ENCODE measurements at regions not wholly inside any gene's neighbourhood (a gene's known extent, or its start where the extent isn't known, plus 50 kb on each side); places are given as distances from the start of the nearest gene placed in this dataset.
"Not testable (repeated sequence)": the region's sequence is repeated elsewhere in the genome, so short reads cannot be mapped to it uniquely, and the experiment has no call there.

DNA sequence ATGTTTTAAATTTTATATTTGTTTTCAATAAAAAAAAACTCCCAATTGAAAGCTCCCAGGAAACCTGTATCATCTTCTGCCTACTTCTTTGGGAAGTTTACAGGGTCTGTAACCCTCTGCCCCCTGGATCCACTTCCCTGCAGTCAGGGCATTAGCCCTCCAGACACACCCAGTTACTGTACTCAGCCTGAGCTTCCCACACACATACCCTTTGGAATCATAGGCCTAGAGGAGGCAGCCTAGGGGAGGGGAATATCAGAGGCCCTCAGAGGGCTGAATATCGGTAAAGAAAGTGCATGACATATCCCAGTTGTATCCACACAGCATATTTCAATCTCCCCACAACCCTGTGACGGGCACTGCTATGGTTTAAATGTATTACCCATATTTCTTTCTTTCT lies 56.2 kb upstream of the TFPI start:
- H3K36me3 ChIP-seq (ENCODE audit: control insufficient read depth, insufficient read depth, low read length); H3K9me3 Mint-ChIP-seq (ENCODE audit: unreplicated experiment); H3K4me1 Mint-ChIP-seq (ENCODE audit: low read depth, unreplicated experiment); CTCF ChIA-PET; H3K27me3 Mint-ChIP-seq (ENCODE audit: insufficient read depth, unreplicated experiment); H3K36me3 Mint-ChIP-seq (ENCODE audit: insufficient read depth, unreplicated experiment); H3K4me1 ChIP-seq; H3K4me3 Mint-ChIP-seq (ENCODE audit: unreplicated experiment); POLR2A ChIA-PET; BruUV-seq (replicated peaks); intact Hi-C loops (cut with micrococcal nuclease; ENCODE audit: unreplicated experiment); H3K9me3 ChIP-seq; DNase-seq; H3K4me3 ChIP-seq (ENCODE audit: low read depth, low read length); H3K27me3 ChIP-seq (replicated peaks; ENCODE audit: control insufficient read depth, insufficient read depth, low read length); H3K27ac Mint-ChIP-seq (ENCODE audit: unreplicated experiment): not testable (repeated sequence)

DNA sequence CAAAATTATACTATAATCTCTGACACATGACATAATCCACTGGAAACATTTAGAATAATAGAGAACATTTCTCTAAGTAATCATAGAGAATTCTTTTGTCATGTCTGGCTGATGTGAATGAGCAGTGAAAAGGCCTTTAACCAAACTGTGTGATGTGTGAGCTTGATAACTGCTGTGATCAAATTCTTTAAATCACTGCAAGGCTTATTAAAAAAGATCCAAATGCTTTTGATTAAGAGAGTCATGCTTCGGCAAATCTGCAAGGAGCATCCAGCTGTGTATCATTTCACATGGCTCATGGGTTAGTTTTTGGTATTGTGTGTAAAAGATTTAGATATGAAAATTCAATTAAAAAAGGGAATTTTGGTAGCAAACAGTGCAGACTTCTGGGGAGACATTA lies 58.6 kb upstream of the TFPI start:
- Mint-ChIP-seq H3K4me3 (ENCODE audit: unreplicated experiment) (no peak overlapping the region), H3K27me3 (ENCODE audit: insufficient read depth, unreplicated experiment) (peaks cover 2% of the 10 kb centered on the region), H3K4me1 (ENCODE audit: low read depth, unreplicated experiment) (no peaks in the 10 kb centered on the region), H3K9me3 (ENCODE audit: unreplicated experiment) (no peaks in the 10 kb centered on the region), H3K36me3 (ENCODE audit: insufficient read depth, unreplicated experiment) (no peaks in the 10 kb centered on the region), H3K27ac (ENCODE audit: unreplicated experiment) (no peak overlapping the region)
- POLR2A ChIA-PET, result no interaction called here
- CTCF ChIA-PET, result no interaction called here
- Histone ChIP-seq H3K36me3 (ENCODE audit: control insufficient read depth, insufficient read depth, low read length) (no peaks in the 10 kb centered on the region), H3K27me3 (replicated peaks; ENCODE audit: control insufficient read depth, insufficient read depth, low read length) (no peaks in the 10 kb centered on the region), H3K4me1 (no peaks in the 10 kb centered on the region), H3K4me3 (ENCODE audit: low read depth, low read length) (no peak overlapping the region), H3K9me3 (no peaks in the 10 kb centered on the region)
- no peak for DNase-seq
- no TSS peak for BruUV-seq (replicated peaks)
- intact Hi-C loops (cut with micrococcal nuclease; ENCODE audit: unreplicated experiment), result no loop called here
- TF ChIP-seq, protein P1, sequence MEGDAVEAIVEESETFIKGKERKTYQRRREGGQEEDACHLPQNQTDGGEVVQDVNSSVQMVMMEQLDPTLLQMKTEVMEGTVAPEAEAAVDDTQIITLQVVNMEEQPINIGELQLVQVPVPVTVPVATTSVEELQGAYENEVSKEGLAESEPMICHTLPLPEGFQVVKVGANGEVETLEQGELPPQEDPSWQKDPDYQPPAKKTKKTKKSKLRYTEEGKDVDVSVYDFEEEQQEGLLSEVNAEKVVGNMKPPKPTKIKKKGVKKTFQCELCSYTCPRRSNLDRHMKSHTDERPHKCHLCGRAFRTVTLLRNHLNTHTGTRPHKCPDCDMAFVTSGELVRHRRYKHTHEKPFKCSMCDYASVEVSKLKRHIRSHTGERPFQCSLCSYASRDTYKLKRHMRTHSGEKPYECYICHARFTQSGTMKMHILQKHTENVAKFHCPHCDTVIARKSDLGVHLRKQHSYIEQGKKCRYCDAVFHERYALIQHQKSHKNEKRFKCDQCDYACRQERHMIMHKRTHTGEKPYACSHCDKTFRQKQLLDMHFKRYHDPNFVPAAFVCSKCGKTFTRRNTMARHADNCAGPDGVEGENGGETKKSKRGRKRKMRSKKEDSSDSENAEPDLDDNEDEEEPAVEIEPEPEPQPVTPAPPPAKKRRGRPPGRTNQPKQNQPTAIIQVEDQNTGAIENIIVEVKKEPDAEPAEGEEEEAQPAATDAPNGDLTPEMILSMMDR (IDR thresholded peaks at IDR 0.05; ENCODE audit: insufficient read depth in 1 of 2, low read depth in 1 of 2, low read length in 1 of 2, severe bottlenecking in 1 of 2, unreplicated experiment in 1 of 2), result no peak

DNA sequence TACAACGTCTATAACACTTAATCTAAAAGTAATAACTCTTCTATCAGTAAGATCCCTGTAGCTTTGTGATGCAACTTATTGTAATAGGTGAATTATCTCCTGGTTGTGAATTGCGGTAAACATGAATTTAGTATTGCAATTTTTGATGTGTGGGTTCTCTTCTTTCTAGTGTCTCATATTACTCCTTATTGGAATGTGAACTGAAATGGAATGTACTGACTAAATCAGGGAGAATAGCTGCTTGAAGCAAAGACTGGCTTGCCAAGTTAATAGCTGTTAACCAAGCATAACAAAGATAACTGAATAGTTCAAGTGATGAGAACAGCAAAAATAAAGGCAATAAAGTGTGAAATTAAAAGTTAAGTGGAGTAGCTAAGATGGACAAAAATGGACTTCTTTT lies 60.5 kb upstream of the TFPI start:
- DNase-seq, result no peak
- no peak overlapping the region for H3K27ac Mint-ChIP-seq (ENCODE audit: unreplicated experiment)
- no TSS peak for BruUV-seq (replicated peaks)
- H3K4me3 Mint-ChIP-seq (ENCODE audit: unreplicated experiment), result no peak overlapping the region
- CTCF ChIA-PET, result no interaction called here
- peaks cover 5% of the 10 kb centered on the region for H3K27me3 Mint-ChIP-seq (ENCODE audit: insufficient read depth, unreplicated experiment)
- intact Hi-C loops (cut with micrococcal nuclease; ENCODE audit: unreplicated experiment), result no loop called here
- no peaks in the 10 kb centered on the region for H3K36me3 Mint-ChIP-seq (ENCODE audit: insufficient read depth, unreplicated experiment)
- H3K9me3 Mint-ChIP-seq (ENCODE audit: unreplicated experiment), result no peaks in the 10 kb centered on the region
- Histone ChIP-seq H3K36me3 (ENCODE audit: control insufficient read depth, insufficient read depth, low read length) (no peaks in the 10 kb centered on the region), H3K4me1 (no peaks in the 10 kb centered on the region), H3K9me3 (no peaks in the 10 kb centered on the region), H3K27me3 (replicated peaks; ENCODE audit: control insufficient read depth, insufficient read depth, low read length) (no peaks in the 10 kb centered on the region), H3K4me3 (ENCODE audit: low read depth, low read length) (no peak overlapping the region)
- no peaks in the 10 kb centered on the region for H3K4me1 Mint-ChIP-seq (ENCODE audit: low read depth, unreplicated experiment)
- TF ChIP-seq, protein P1 (IDR thresholded peaks at IDR 0.05; ENCODE audit: insufficient read depth in 1 of 2, low read depth in 1 of 2, low read length in 1 of 2, severe bottlenecking in 1 of 2, unreplicated experiment in 1 of 2), result no peak
- POLR2A ChIA-PET, result no interaction called here

DNA sequence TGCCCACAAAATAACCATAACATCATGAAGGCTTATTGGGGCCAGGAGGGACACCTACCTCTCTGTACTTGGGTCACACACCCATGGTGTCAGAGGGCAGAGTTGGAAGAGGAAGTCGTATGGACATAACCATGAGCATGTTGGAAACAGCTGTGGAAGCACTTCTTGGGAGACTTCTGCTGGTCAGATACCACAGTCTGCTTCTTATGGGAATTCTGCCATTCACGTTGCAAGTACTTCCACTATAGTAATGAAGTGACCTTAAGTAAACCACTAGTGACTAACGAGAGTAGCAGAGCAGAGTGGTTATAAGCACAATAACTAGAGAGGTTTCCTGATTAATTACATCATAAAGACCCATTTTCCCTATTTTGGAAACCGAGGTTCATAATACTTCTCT lies 61.1 kb upstream of the TFPI start:
- BruUV-seq (replicated peaks), result no TSS peak
- no peaks in the 10 kb centered on the region for H3K36me3 Mint-ChIP-seq (ENCODE audit: insufficient read depth, unreplicated experiment)
- no peak overlapping the region for H3K4me3 ChIP-seq (ENCODE audit: low read depth, low read length)
- DNase-seq, result no peak
- no peak overlapping the region for H3K27ac Mint-ChIP-seq (ENCODE audit: unreplicated experiment)
- no peak overlapping the region for H3K4me3 Mint-ChIP-seq (ENCODE audit: unreplicated experiment)
- intact Hi-C loops (cut with micrococcal nuclease; ENCODE audit: unreplicated experiment), result no loop called here
- no peaks in the 10 kb centered on the region for H3K4me1 ChIP-seq
- no peaks in the 10 kb centered on the region for H3K9me3 Mint-ChIP-seq (ENCODE audit: unreplicated experiment)
- TF ChIP-seq, protein P1 (IDR thresholded peaks at IDR 0.05; ENCODE audit: insufficient read depth in 1 of 2, low read depth in 1 of 2, low read length in 1 of 2, severe bottlenecking in 1 of 2, unreplicated experiment in 1 of 2), result no peak
- H3K36me3 ChIP-seq (ENCODE audit: control insufficient read depth, insufficient read depth, low read length), result no peaks in the 10 kb centered on the region
- POLR2A ChIA-PET, result no interaction called here
- H3K27me3 ChIP-seq (replicated peaks; ENCODE audit: control insufficient read depth, insufficient read depth, low read length), result no peaks in the 10 kb centered on the region
- no peaks in the 10 kb centered on the region for H3K9me3 ChIP-seq
- CTCF ChIA-PET, result no interaction called here
- H3K4me1 Mint-ChIP-seq (ENCODE audit: low read depth, unreplicated experiment), result no peaks in the 10 kb centered on the region
- peaks cover 5% of the 10 kb centered on the region for H3K27me3 Mint-ChIP-seq (ENCODE audit: insufficient read depth, unreplicated experiment)
